ENCODE measurements at regions not wholly inside any gene's neighbourhood (a gene's known extent, or its start where the extent isn't known, plus 50 kb on each side); places are given as distances from the start of the nearest gene placed in this dataset.

DNA sequence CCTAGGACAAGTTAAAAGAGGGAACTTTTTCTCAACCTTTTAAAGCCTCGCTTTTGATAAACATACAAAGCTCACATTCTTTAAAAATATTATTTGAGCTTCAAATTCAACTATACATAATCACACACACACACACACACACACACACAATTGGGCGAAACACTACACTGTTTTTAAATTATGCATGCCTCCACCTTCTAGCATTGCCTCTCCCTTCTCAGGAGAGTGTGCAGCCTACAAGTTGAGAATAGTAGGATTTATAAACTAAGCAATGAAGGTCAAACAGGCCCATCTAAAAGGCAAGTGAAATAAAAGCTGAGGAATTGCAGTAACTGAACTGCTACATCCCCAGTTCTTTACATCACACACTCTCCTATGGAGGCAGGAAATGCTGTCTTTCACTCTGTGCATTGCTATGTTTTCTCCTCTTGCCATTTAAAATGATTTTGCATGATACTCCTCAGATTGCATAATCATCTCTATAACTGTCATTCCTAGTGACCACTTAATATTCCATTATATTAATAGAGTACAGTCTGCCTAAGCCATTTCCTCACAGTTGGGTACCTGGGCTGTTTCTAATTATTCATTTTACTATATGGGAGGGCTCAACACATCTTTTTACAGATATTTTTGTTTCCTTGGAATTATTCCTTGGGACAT is 92.5 kb upstream of the KCNE2 start:
- TF ChIP-seq, protein P1, sequence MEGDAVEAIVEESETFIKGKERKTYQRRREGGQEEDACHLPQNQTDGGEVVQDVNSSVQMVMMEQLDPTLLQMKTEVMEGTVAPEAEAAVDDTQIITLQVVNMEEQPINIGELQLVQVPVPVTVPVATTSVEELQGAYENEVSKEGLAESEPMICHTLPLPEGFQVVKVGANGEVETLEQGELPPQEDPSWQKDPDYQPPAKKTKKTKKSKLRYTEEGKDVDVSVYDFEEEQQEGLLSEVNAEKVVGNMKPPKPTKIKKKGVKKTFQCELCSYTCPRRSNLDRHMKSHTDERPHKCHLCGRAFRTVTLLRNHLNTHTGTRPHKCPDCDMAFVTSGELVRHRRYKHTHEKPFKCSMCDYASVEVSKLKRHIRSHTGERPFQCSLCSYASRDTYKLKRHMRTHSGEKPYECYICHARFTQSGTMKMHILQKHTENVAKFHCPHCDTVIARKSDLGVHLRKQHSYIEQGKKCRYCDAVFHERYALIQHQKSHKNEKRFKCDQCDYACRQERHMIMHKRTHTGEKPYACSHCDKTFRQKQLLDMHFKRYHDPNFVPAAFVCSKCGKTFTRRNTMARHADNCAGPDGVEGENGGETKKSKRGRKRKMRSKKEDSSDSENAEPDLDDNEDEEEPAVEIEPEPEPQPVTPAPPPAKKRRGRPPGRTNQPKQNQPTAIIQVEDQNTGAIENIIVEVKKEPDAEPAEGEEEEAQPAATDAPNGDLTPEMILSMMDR (conservative IDR thresholded peaks at IDR 0.05; ENCODE audit: low read depth, low read length), result no peak
- no peak overlapping the region for H3K4me3 ChIP-seq (ENCODE audit: low read depth, low read length)
- no peak for DNase-seq (ENCODE audit: low read depth)

DNA sequence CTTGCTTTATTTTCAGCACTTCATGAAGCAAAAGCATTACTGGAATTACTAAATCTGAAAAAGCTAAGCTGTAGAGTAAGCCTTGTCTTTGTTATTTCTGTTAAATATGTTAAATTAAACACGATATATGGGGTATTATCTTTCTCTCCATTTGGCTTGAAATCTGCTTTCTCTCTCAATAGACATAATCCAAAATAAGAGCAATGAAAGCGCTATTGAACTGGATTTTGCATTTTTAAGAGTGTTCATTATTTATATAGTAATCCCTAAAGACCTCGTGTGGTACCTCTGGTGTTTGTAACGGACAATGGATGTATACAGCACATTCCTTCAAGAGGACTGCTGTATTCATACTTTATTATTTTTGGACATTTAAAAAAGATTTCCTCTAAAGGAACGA is 91.5 kb upstream of the KCNE2 start:
- TF ChIP-seq, protein P1 (conservative IDR thresholded peaks at IDR 0.05; ENCODE audit: low read depth, low read length), result no peak
- DNase-seq (ENCODE audit: low read depth), result no peak
- H3K4me3 ChIP-seq (ENCODE audit: low read depth, low read length), result no peak overlapping the region

DNA sequence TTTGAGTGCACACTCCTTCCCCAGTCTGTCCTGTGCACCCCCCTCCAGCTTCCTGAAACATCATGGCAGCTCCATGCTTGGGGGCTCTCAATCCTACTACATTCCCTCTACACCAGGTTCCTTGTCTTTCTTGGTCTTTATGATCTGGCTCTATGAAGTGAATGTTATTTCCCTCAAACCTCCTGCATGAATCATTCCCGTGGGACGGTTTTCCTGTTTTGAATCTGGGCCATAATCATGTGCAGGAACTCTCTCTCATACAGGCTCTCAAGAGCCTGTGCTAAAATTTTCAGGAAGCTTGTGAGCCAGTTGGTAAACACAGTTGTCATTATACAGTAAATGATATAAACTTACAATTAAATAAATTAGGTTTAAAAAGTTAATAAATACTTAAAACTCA is 89.8 kb upstream of the KCNE2 start:
- no peak for DNase-seq (ENCODE audit: low read depth)
- TF ChIP-seq, protein P1 (conservative IDR thresholded peaks at IDR 0.05; ENCODE audit: low read depth, low read length), result no peak
- no peak overlapping the region for H3K4me3 ChIP-seq (ENCODE audit: low read depth, low read length)

DNA sequence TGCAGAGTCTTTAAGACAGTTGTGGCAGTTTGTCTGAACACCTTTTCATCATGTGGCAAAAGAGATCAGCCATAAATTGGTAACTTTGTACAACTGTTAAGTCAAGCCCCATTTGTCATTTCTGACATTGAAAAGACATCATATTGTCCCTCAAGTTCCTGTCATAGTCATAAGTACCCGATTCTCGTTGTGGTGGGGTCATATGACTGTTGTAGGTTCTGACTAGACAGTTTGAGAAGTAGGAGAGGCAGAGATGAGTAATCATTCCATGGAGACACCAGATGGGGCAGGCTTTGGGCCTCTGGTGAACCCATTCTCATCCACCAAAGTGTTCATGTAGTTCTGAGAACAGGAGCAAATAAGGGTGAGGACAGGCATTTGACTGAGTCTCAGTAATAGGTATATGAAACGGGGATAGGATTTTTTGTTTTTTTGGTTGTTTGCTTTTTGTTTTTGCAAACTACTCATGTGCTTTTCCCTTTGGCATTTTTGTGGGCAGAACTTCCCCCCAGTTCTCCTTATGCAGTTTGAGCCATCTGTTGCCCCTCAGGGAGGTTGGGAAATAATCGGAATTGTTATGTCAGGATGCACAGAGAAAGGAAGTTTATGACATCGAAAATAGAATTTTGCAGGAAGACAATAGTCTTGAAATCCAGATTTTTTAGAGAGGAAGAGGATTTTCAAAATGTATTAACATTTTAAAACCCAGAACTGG is 86.9 kb upstream of the KCNE2 start:
- no peak for DNase-seq (ENCODE audit: low read depth)

DNA sequence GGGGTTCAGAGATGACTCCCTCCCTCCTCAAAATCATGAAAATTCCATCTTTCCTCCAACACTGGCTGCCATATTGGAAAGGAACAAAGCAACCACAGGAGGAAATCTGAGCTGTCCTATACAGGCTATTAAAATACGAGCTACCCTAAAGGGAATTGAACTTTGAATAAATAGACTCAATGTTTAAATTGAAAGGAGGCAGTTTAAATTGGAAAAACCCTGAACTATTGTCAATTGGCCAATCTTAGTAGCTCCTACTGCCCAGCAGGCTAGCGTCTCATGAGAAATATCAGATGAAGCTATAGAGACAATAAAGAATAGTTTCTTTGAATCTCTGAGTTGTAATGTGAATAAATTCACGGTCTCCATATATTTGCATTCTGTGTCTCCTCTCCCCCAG is 85.4 kb upstream of the KCNE2 start:
- TF ChIP-seq, protein P1 (conservative IDR thresholded peaks at IDR 0.05; ENCODE audit: low read depth, low read length), result no peak
- no peak for DNase-seq (ENCODE audit: low read depth)
- no peak overlapping the region for H3K4me3 ChIP-seq (ENCODE audit: low read depth, low read length)

More for the DNA sequence above, 86.9 kb upstream of the KCNE2 start:
- H3K4me3 ChIP-seq (ENCODE audit: low read depth, low read length), result no peak overlapping the region
- TF ChIP-seq, protein P1 (conservative IDR thresholded peaks at IDR 0.05; ENCODE audit: low read depth, low read length), result no peak

DNA sequence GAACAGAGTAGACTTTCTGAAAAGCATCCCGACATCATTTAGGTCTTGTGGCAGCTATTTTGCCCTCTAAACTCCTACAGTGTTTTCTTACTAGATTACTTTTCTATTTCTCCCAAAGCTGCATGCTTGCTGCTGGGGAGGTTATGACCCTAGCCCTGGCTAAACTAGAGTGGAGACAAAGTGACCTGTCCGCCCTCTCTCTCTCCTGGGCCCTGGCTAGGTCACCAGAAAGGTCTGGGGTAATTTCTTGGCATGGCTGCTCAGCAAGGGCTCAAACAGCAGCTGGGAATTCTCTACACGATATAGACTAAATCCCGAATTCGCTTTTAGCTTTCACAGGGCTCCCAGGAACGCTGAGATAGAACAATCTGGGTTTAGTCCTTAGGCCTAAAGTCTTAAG is 84.5 kb upstream of the KCNE2 start:
- no peak overlapping the region for H3K4me3 ChIP-seq (ENCODE audit: low read depth, low read length)
- TF ChIP-seq, protein P1 (conservative IDR thresholded peaks at IDR 0.05; ENCODE audit: low read depth, low read length), result no peak
- no peak for DNase-seq (ENCODE audit: low read depth)

DNA sequence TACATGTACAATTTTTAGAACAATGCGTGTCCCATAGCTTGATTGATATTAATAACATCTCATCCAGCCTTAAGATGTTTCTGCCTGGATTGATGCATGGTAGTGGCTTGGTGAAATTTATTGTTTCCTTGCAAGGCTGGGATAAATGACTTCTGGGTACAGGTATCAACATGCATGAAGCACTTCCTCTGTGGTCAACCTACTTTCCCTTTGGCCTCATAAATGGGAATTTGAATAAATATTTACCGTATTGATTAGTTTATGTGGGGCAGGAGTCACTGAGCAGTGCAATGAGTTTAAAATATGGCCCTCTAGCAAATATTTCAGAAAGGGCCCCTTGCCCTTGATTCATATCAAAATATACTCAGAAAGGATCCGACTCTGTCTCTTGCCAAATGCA is 83.9 kb upstream of the KCNE2 start:
- TF ChIP-seq, protein P1 (conservative IDR thresholded peaks at IDR 0.05; ENCODE audit: low read depth, low read length), result no peak
- DNase-seq (ENCODE audit: low read depth), result no peak
- H3K4me3 ChIP-seq (ENCODE audit: low read depth, low read length), result no peak overlapping the region
